ENCODE measurements at regions not wholly inside any gene's neighbourhood (a gene's known extent, or its start where the extent isn't known, plus 50 kb on each side); places are given as distances from the start of the nearest gene placed in this dataset.

DNA sequence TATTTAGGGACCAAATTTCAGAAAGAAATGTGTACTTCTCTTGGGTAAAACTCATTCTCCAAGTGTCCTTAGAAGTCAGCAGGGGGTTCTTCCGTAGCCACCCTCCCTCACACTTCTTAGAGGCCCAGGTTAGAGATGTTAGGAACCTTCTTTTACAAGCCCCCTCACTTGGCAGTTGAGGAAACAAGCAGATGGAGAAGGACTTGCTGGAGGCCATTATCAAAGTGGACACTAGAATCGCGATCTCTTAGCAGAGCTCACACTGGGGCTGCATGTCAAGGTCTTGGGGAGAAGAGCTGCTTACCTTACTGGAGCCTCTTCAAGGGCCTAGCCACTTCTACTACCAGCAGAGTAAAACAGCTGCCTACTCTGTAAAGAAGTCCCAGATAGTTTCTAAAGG is 69.4 kb upstream of the POLG start:
- H3K27ac Mint-ChIP-seq: no peak overlapping the region
- no peak overlapping the region for H3K4me3 Mint-ChIP-seq
- no peaks in the 10 kb centered on the region for H3K36me3 Mint-ChIP-seq (ENCODE audit: low read depth)
- H3K9me3 Mint-ChIP-seq: no peaks in the 10 kb centered on the region
- H3K27me3 Mint-ChIP-seq: peaks cover 72% of the 10 kb centered on the region
- peaks cover 8% of the 10 kb centered on the region for H3K4me1 Mint-ChIP-seq
- ATAC-seq (replicated peaks): no peak

- H3K27me3 Mint-ChIP-seq: peaks cover 71% of the 10 kb centered on the region
- no peaks in the 10 kb centered on the region for H3K36me3 Mint-ChIP-seq (ENCODE audit: low read depth)
- no peak overlapping the region for H3K4me3 Mint-ChIP-seq
- H3K9me3 Mint-ChIP-seq: no peaks in the 10 kb centered on the region
- H3K27ac Mint-ChIP-seq: no peak overlapping the region
- ATAC-seq (replicated peaks): no peak
- no peaks in the 10 kb centered on the region for H3K4me1 Mint-ChIP-seq
Observed at GRCh38 chr15:89402518-89402805, 67.8 kb upstream of the POLG start.

GRCh38 chr15:89401631-89402517 is 67.2 kb upstream of the POLG start:
- H3K36me3 Mint-ChIP-seq (ENCODE audit: low read depth): no peaks in the 10 kb centered on the region
- H3K4me1 Mint-ChIP-seq: no peaks in the 10 kb centered on the region
- H3K4me3 Mint-ChIP-seq: no peak overlapping the region
- no peak overlapping the region for H3K27ac Mint-ChIP-seq
- peaks cover 72% of the 10 kb centered on the region for H3K27me3 Mint-ChIP-seq
- peak; percentile 23 for ATAC-seq (replicated peaks)
- H3K9me3 Mint-ChIP-seq: no peaks in the 10 kb centered on the region

DNA sequence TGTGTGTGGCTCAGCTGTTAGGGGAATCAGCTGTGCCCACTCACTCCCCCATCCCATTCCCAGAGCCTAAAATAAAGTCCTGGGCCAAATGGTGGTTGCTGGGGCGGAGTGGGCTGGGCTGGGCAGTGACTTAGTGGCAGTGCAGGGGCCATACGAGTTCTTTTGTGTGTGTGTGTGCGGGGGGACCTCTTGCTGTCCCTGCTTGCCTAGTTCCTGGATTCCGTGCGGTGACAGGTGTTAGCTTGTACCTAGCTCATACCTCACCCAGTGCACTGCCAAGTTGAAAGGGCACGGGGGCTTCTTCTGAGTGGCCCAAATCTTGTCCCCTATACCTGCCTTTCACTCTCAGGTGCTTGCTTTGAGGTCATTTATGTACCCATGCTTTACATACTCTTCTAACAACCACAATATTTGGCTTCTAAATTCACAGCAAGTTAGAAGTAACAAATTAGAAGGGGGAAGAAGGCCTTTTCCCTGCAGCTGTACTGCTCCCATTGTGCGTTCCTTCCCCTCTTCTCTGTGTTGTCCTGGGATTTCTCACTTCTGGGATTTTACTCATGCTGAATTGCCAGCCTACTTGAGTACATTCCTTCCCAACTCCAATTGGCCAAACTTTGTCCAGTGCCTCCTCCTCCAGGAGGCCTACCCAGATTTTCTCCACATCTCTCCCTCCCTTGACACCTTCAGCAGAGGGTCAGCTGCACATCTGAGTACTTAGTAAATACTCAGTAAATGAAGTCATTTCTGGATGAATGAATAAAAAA is 66.3 kb upstream of the POLG start:
- Mint-ChIP-seq H3K27me3 (peaks cover 69% of the 10 kb centered on the region), H3K36me3 (ENCODE audit: low read depth) (no peaks in the 10 kb centered on the region), H3K4me3 (peak overlapping the region; percentile 44), H3K27ac (no peak overlapping the region), H3K4me1 (no peaks in the 10 kb centered on the region), H3K9me3 (no peaks in the 10 kb centered on the region)
- no peak for ATAC-seq (replicated peaks)

GRCh38 chr15:89400116-89400781 is 65.6 kb upstream of the POLG start:
- Mint-ChIP-seq H3K4me1 (no peaks in the 10 kb centered on the region), H3K36me3 (ENCODE audit: low read depth) (no peaks in the 10 kb centered on the region), H3K27me3 (peaks cover 62% of the 10 kb centered on the region), H3K27ac (no peak overlapping the region), H3K9me3 (no peaks in the 10 kb centered on the region), H3K4me3 (peak overlapping the region; percentile 55)
- peak; percentile 33 for ATAC-seq (replicated peaks)

- H3K9me3 Mint-ChIP-seq: no peaks in the 10 kb centered on the region
- no peaks in the 10 kb centered on the region for H3K36me3 Mint-ChIP-seq (ENCODE audit: low read depth)
- ATAC-seq (replicated peaks): peak; percentile 69
- no peaks in the 10 kb centered on the region for H3K4me1 Mint-ChIP-seq
- H3K27ac Mint-ChIP-seq: no peak overlapping the region
- H3K27me3 Mint-ChIP-seq: peaks cover 62% of the 10 kb centered on the region
- H3K4me3 Mint-ChIP-seq: peak overlapping the region; percentile 55
Observed at GRCh38 chr15:89399238-89400115, 64.9 kb upstream of the POLG start.

DNA sequence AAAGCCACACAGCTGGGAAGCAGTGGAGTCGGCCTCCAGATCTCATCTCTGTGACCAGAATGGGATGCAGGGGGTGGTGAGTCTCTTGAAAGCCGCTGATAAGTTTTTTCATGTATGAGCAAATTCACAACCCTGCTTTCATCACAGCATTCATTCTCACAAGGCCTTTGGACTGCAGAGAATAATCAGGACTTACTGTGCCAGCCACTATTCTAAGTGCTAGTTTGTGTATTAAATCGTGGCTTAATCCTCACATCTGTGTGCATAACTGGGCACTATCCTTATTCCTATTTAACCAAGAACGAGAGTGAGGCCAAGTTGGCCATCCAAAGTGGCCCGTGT is 64.2 kb upstream of the POLG start:
- no peaks in the 10 kb centered on the region for H3K9me3 Mint-ChIP-seq
- H3K4me1 Mint-ChIP-seq: no peaks in the 10 kb centered on the region
- peaks cover 58% of the 10 kb centered on the region for H3K27me3 Mint-ChIP-seq
- no peak overlapping the region for H3K27ac Mint-ChIP-seq
- no peak for ATAC-seq (replicated peaks)
- H3K36me3 Mint-ChIP-seq (ENCODE audit: low read depth): no peaks in the 10 kb centered on the region
- peak overlapping the region; percentile 55 for H3K4me3 Mint-ChIP-seq

- no peak for ATAC-seq (replicated peaks)
- H3K9me3 Mint-ChIP-seq: no peaks in the 10 kb centered on the region
- H3K36me3 Mint-ChIP-seq (ENCODE audit: low read depth): no peaks in the 10 kb centered on the region
- H3K27ac Mint-ChIP-seq: no peak overlapping the region
- H3K27me3 Mint-ChIP-seq: peaks cover 53% of the 10 kb centered on the region
- H3K4me3 Mint-ChIP-seq: no peak overlapping the region
- no peaks in the 10 kb centered on the region for H3K4me1 Mint-ChIP-seq
Observed at GRCh38 chr15:89397653-89398023, 63.0 kb upstream of the POLG start.

DNA sequence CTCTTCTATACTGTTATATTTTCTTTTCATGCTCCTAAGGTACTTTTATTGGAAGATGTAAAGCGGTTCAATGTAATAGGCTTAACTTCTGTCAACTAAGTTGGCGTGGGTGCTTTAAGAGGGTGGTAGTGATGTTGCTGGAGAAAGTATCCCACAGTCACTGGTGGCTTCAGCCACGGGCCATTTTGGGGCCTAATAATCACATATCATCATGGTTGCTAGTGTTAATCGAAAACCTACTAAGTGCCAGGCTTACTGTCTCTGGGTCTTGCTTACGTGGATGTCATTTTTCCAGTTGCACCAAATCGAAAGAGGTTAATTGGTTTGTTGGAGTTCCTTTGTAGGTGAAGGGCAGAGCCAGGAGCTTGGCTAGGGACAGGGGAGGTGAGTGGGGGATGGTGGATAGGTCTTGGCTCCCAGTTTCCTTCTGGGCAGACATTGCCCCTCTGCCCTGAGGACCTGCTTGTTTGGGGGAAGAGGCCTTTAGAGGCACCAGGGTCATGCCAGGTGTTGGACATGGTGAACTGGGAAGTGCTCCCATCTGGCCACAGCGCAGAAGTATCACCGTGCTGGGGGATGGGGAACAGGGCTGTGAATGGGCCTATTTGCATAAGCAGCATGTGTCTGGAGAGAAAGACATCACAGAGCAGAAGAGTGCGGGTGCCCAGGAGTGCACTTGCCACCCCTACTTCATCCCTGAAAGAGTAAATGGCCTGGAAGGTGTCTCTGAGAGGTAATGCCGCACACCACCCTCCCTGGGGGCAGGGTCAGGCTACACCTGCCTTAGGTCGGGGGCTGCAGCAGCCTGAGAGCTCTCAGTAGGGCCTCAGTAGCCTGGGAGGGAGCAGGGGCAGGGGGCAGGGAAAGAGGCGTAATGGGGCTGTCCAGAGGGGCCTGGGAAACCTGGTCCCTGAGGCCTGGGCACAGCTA is 62.4 kb upstream of the POLG start:
- peaks cover 49% of the 10 kb centered on the region for H3K27me3 Mint-ChIP-seq
- no peaks in the 10 kb centered on the region for H3K4me1 Mint-ChIP-seq
- H3K36me3 Mint-ChIP-seq (ENCODE audit: low read depth): no peaks in the 10 kb centered on the region

DNA sequence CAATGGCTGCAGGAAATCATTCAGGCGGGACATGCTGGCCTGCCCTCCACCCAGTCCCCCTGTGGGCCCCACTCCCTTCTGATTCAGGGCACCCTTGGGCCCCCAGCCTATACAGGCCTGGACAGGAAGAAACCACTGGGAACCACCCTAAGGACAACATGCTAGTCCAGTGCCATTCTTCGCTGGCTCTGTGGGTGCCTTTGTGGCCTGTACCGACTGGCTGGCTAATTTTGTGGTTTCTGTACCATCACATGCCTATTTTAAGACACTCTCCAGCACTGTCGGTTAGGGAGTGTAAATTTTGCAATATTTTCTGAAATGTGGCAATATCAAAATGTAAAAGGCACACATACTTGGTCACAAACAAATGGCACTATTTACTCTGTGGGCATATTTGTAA is 61.4 kb upstream of the POLG start:
- no peaks in the 10 kb centered on the region for H3K9me3 Mint-ChIP-seq
- H3K4me3 Mint-ChIP-seq: no peak overlapping the region
- H3K27ac Mint-ChIP-seq: no peak overlapping the region
- peaks cover 39% of the 10 kb centered on the region for H3K27me3 Mint-ChIP-seq
- no peaks in the 10 kb centered on the region for H3K36me3 Mint-ChIP-seq (ENCODE audit: low read depth)
- no peak for ATAC-seq (replicated peaks)
- H3K4me1 Mint-ChIP-seq: no peaks in the 10 kb centered on the region

More for the DNA sequence above, 62.4 kb upstream of the POLG start:
- H3K4me3 Mint-ChIP-seq: no peak overlapping the region
- H3K27ac Mint-ChIP-seq: no peak overlapping the region
- ATAC-seq (replicated peaks): no peak
- H3K9me3 Mint-ChIP-seq: no peaks in the 10 kb centered on the region

- H3K27me3 Mint-ChIP-seq: peaks cover 39% of the 10 kb centered on the region
- no peaks in the 10 kb centered on the region for H3K9me3 Mint-ChIP-seq
- H3K4me3 Mint-ChIP-seq: no peak overlapping the region
- H3K36me3 Mint-ChIP-seq (ENCODE audit: low read depth): no peaks in the 10 kb centered on the region
- no peak overlapping the region for H3K27ac Mint-ChIP-seq
- no peaks in the 10 kb centered on the region for H3K4me1 Mint-ChIP-seq
- ATAC-seq (replicated peaks): no peak
Observed at GRCh38 chr15:89395461-89395871, 60.8 kb upstream of the POLG start.

GRCh38 chr15:89395031-89395430 is 60.4 kb upstream of the POLG start:
- no peak overlapping the region for H3K27ac Mint-ChIP-seq
- H3K9me3 Mint-ChIP-seq: no peaks in the 10 kb centered on the region
- ATAC-seq (replicated peaks): no peak
- no peaks in the 10 kb centered on the region for H3K4me1 Mint-ChIP-seq
- peaks cover 38% of the 10 kb centered on the region for H3K27me3 Mint-ChIP-seq
- no peak overlapping the region for H3K4me3 Mint-ChIP-seq
- H3K36me3 Mint-ChIP-seq (ENCODE audit: low read depth): no peaks in the 10 kb centered on the region

- Mint-ChIP-seq H3K4me3 (no peak overlapping the region), H3K9me3 (no peaks in the 10 kb centered on the region), H3K27ac (no peak overlapping the region), H3K36me3 (ENCODE audit: low read depth) (no peaks in the 10 kb centered on the region), H3K27me3 (peaks cover 35% of the 10 kb centered on the region), H3K4me1 (no peaks in the 10 kb centered on the region)
- no peak for ATAC-seq (replicated peaks)
Observed at GRCh38 chr15:89393056-89393455, 58.4 kb upstream of the POLG start.

Data from activated T-helper 17 cell treated with anti-CD3 and anti-CD28 coated beads, Interleukin-2, amount 50 U/mL, for 72 hours (primary cell).